ENCODE measurements at regions not wholly inside any gene's neighbourhood (a gene's known extent, or its start where the extent isn't known, plus 50 kb on each side); places are given as distances from the start of the nearest gene placed in this dataset.
"Not testable (repeated sequence)": the region's sequence is repeated elsewhere in the genome, so short reads cannot be mapped to it uniquely, and the experiment has no call there.

GRCh38 chr15:92772626-92773244 is 117.2 kb upstream of the FAM174B start:
- in situ Hi-C loops (cut with HindIII; ENCODE audit: low pct_unique_long_range_greater_than_20kb, low sequenced_read_pairs) = no loop called here
- DNase-seq (ENCODE audit: low read depth in 1 of 2, low spot score in 1 of 2) = no peak
- TF ChIP-seq JUND (IDR thresholded peaks at IDR 0.05; ENCODE audit: low read depth) = no peak

- in situ Hi-C loops (cut with HindIII; ENCODE audit: low pct_unique_long_range_greater_than_20kb, low sequenced_read_pairs) = no loop called here
- no peak for DNase-seq (ENCODE audit: low read depth in 1 of 2, low spot score in 1 of 2)
- no peak for TF ChIP-seq JUND (IDR thresholded peaks at IDR 0.05; ENCODE audit: low read depth)
Measured at GRCh38 chr15:92773340-92773739, 117.8 kb upstream of the FAM174B start.

DNA sequence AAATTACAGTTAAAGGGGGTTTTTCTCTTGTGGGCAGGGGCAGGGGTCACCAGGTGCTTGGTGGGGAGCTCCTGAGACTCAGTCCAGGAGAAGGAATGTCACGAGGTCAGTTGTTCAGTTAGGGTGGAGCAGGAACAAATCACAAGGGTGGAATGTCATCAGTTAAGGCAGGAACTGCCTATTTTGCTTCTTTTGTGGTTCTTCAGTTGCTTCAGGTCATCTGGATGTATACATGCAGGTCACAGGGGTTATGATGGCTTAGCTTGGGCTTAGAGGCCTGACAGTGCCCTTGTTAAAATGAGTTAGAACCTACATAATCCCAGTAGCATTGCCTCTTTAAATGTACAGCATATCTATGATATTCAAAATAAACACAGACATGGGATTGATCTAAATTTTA is 120.2 kb upstream of the CHD2 start:
- no peak for DNase-seq (ENCODE audit: low read depth in 1 of 2, low spot score in 1 of 2)
- in situ Hi-C loops (cut with HindIII; ENCODE audit: low pct_unique_long_range_greater_than_20kb, low sequenced_read_pairs) = no loop called here
- TF ChIP-seq JUND (IDR thresholded peaks at IDR 0.05; ENCODE audit: low read depth) = no peak

GRCh38 chr15:92780843-92781242 is 119.3 kb upstream of the CHD2 start:
- in situ Hi-C loops (cut with HindIII; ENCODE audit: low pct_unique_long_range_greater_than_20kb, low sequenced_read_pairs) = no loop called here

GRCh38 chr15:92781925-92782453 is 118.1 kb upstream of the CHD2 start:
- in situ Hi-C loops (cut with HindIII; ENCODE audit: low pct_unique_long_range_greater_than_20kb, low sequenced_read_pairs) = no loop called here
- DNase-seq (ENCODE audit: low read depth in 1 of 2, low spot score in 1 of 2) = no peak
- no peak for TF ChIP-seq JUND (IDR thresholded peaks at IDR 0.05; ENCODE audit: low read depth)

More at GRCh38 chr15:92780843-92781242, 119.3 kb upstream of the CHD2 start:
- no peak for DNase-seq (ENCODE audit: low read depth in 1 of 2, low spot score in 1 of 2)
- TF ChIP-seq JUND (IDR thresholded peaks at IDR 0.05; ENCODE audit: low read depth) = no peak

DNA sequence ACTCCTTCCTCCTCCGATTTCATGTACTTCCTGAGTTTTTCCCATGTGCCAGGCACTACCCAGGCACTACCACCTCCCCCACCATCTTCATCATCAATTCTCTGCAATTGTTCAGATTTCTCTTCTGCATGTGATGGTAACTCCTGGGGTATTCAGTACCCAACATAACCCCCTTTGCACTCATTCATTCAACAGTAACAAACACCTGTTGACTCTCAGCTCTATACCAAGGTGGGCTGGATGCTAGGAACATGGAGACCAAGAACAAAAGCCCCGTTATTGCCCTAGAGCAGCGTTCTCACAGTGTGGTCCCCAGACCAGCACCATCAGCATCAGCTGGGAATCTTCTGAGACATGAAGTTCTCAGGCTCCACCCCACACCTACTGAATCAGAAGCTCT is 113.0 kb upstream of the CHD2 start:
- DNase-seq (ENCODE audit: low read depth in 1 of 2, low spot score in 1 of 2) = no peak
- TF ChIP-seq JUND (IDR thresholded peaks at IDR 0.05; ENCODE audit: low read depth) = no peak
- in situ Hi-C loops (cut with HindIII; ENCODE audit: low pct_unique_long_range_greater_than_20kb, low sequenced_read_pairs) = no loop called here

DNA sequence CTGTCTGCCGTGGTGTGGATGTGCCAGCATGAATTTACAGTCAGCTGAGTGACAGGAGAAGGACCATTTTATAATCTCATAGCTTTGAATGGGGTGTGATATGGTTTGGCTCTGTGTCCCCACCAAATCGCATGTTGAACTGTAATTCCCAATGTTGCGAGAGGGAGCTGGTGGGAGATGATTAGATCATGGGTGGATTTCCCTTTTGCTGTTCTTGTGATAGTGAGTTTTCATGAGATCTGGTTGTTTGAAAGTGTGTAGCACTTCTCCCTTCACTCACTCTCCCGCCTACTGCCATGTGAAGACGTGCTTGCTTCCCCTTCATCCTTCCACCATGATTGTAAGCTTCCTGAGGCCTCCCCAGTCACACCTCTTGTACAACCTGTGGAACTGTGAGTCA is 111.9 kb upstream of the CHD2 start:
- DNase-seq (ENCODE audit: low read depth in 1 of 2, low spot score in 1 of 2) = no peak
- no peak for TF ChIP-seq JUND (IDR thresholded peaks at IDR 0.05; ENCODE audit: low read depth)
- in situ Hi-C loops (cut with HindIII; ENCODE audit: low pct_unique_long_range_greater_than_20kb, low sequenced_read_pairs) = no loop called here

GRCh38 chr15:92788793-92789192 is 111.3 kb upstream of the CHD2 start:
- in situ Hi-C loops (cut with HindIII; ENCODE audit: low pct_unique_long_range_greater_than_20kb, low sequenced_read_pairs); DNase-seq (ENCODE audit: low read depth in 1 of 2, low spot score in 1 of 2): not testable (repeated sequence)

- DNase-seq (ENCODE audit: low read depth in 1 of 2, low spot score in 1 of 2) = no peak
- no peak for TF ChIP-seq JUND (IDR thresholded peaks at IDR 0.05; ENCODE audit: low read depth)
- in situ Hi-C loops (cut with HindIII; ENCODE audit: low pct_unique_long_range_greater_than_20kb, low sequenced_read_pairs) = no loop called here
Measured at GRCh38 chr15:92796161-92796611, 103.9 kb upstream of the CHD2 start.

- peak in 1 of 2 experiments; percentile 89 for DNase-seq (ENCODE audit: low read depth in 1 of 2, low spot score in 1 of 2)
- in situ Hi-C loops (cut with HindIII; ENCODE audit: low pct_unique_long_range_greater_than_20kb, low sequenced_read_pairs) = no loop called here
- TF ChIP-seq JUND (IDR thresholded peaks at IDR 0.05; ENCODE audit: low read depth) = no peak
Measured at GRCh38 chr15:92797168-92798052, 102.7 kb upstream of the CHD2 start.

DNA sequence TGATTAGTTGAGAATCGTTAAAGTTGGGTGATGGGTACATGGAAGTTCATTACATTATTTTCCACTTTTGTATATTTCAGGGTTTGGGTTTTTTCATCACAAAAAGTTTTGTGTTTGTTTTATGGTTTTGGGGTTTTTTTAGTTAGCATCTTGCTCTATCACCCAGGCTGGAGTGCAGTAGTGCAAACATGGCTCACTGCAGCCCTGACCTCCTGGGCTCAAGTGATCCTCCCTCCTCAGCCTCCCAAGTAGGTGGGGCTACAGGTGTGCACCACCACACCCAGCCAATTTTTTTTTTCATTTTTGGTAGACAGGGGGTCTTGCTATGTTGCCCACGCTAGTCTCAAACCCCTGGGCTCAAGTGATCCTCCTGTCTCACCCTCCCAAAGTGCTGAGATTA is 100.1 kb upstream of the CHD2 start:
- in situ Hi-C loops (cut with HindIII; ENCODE audit: low pct_unique_long_range_greater_than_20kb, low sequenced_read_pairs) = no loop called here
- TF ChIP-seq JUND (IDR thresholded peaks at IDR 0.05; ENCODE audit: low read depth) = no peak

DNA sequence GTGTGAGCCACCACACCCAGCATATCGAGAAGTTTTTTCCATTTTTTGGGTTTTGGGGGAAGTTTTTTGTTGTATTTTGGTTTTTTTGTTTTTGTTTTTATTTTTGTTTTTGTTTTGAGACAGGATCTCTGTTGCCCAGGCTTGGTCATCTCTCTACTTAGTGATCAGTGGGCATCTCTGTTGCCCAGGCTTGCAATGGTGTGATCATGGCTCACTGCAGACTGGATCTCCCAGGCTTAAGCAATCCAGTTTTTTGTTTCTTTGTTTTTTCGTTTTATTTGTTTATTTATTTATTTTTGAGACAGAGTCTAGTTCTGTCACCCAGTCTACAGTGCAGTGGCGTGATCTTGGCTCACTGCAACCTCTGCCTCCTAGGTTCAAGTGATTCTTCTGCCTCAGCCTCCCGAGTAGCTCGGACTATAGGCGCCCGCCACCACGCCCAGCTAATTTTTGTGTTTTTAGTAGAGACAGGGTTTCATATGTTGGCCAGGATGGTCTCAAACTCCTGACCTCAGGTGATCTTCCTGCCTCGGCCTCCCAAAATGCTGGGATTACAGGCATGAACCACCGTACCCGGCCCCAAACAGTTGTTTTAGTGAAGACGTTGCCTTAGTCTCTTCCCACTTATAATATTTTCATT is 99.6 kb upstream of the CHD2 start:
- DNase-seq (ENCODE audit: low read depth in 1 of 2, low spot score in 1 of 2); in situ Hi-C loops (cut with HindIII; ENCODE audit: low pct_unique_long_range_greater_than_20kb, low sequenced_read_pairs): not testable (repeated sequence)

More for the DNA sequence above, 100.1 kb upstream of the CHD2 start:
- no peak for DNase-seq (ENCODE audit: low read depth in 1 of 2, low spot score in 1 of 2)

- in situ Hi-C loops (cut with HindIII; ENCODE audit: low pct_unique_long_range_greater_than_20kb, low sequenced_read_pairs) = not testable (repeated sequence)
- DNase-seq (ENCODE audit: low read depth in 1 of 2, low spot score in 1 of 2) = peak in 1 of 2 experiments; percentile 77
Measured at GRCh38 chr15:92801056-92801773, 98.9 kb upstream of the CHD2 start.
